A549 (cell line): ENCODE measurements at regions not wholly inside any gene's neighbourhood (a gene's known extent, or its start where the extent isn't known, plus 50 kb on each side); places are given as distances from the start of the nearest gene placed in this dataset.

ENCODE experiments used
- ATAC-seq, 2 experiments: fragments of 200-7000 bp in 1 of 2; fragments of >200 bp in 1 of 2; cut with Nextera tagmentation in 1 of 2; cut with Tn5 transposase in 1 of 2; 3 replicates each; pipeline versions ENCODE4 v1.8.0 to v1.9.1; 2018 to 2020; ENCODE audit warnings: mild to moderate bottlenecking in 1 of 2, moderate library complexity in 1 of 2
- CTCF ChIA-PET: fragments of 300-600 bp; sonication (Branson Sonifier 250); formaldehyde crosslinking; extraction: SDS; loops from one replicate; lab custom pipeline; 2021; ENCODE audit warnings: antibody characterized with exemption, inconsistent platforms; lab: Yijun Ruan, JAX
- POLR2A ChIA-PET: fragments of 350-600 bp; formaldehyde crosslinking; extraction: SDS; loops from one replicate; lab custom pipeline; 2021; ENCODE audit warnings: antibody characterized with exemption, inconsistent platforms; lab: Yijun Ruan, JAX
- DNase-seq, 2 experiments: peaks; one replicate each; pipeline versions ENCODE4 v3.0.0 to v3.0.0-alpha.2; 2011 to 2016; ENCODE audit warnings: low read depth in 1 of 2, low spot score in 1 of 2
- FAIRE-seq: peaks from 2 replicates; lab custom pipeline; 2011; peaks lifted over from hg19 to GRCh38; lab: Jason Lieb, UNC
- H3K27ac ChIP-seq, 2 experiments: fragments of >200 bp; sonication (Bioruptor Twin); formaldehyde crosslinking; 3 replicates each; pipeline ENCODE4 v1.5.1; 2016 to 2017
- H3K4me1 ChIP-seq: fragments of >200 bp; sonication (Bioruptor Twin); formaldehyde crosslinking; 3 replicates; pipeline ENCODE4 v1.6.1; 2016
- H3K4me2 ChIP-seq: fragments of >200 bp; sonication (Bioruptor Twin); formaldehyde crosslinking; 3 replicates; pipeline ENCODE4 v1.6.1; 2016
- H3K4me3 ChIP-seq: fragments of >200 bp; sonication (Bioruptor Twin); formaldehyde crosslinking; 3 replicates; pipeline ENCODE4 v1.5.1; 2016
- H3K9me3 ChIP-seq: fragments of >200 bp; sonication (Bioruptor Twin); formaldehyde crosslinking; 3 replicates; pipeline ENCODE4 v1.6.1; 2016
- CHD2 ChIP-seq: fragments of 150-350 bp; IDR thresholded peaks from 2 replicates; pipeline ENCODE4 v1.6.1; 2014; ENCODE audit warnings: low read length; ENCODE audit not compliant: partially characterized antibody
- EHMT2 ChIP-seq: fragments of 200-600 bp; sonication (generic); IDR thresholded peaks from 2 replicates; pipeline ENCODE4 v1.6.1; 2016; ENCODE audit warnings: antibody characterized with exemption, low read depth, mild to moderate bottlenecking, moderate library complexity
- FOXS1 ChIP-seq: fragments of 250-450 bp; sonication (Bioruptor Pico); IDR thresholded peaks from 2 replicates; pipeline ENCODE4 v1.5.0; 2020; ENCODE audit warnings: mild to moderate bottlenecking, moderate library complexity
- RCOR1 ChIP-seq: fragments of 150-350 bp; IDR thresholded peaks from 2 replicates; pipeline ENCODE4 v1.6.1; 2014; ENCODE audit warnings: antibody characterized with exemption, low read length, low read depth
- RFX5 ChIP-seq: fragments of 450-650 bp; IDR thresholded peaks from 2 replicates; pipeline ENCODE4 v1.7.1; 2014; ENCODE audit warnings: antibody characterized with exemption, mild to moderate bottlenecking, moderate library complexity
- SMC3 ChIP-seq: fragments of >200 bp; sonication (Bioruptor Twin); formaldehyde crosslinking; IDR thresholded peaks from 3 replicates; pipeline ENCODE4 v1.6.1; 2018; ENCODE audit warnings: inconsistent platforms
- ZC3H11A ChIP-seq: fragments of 450-650 bp; IDR thresholded peaks from 2 replicates; pipeline ENCODE4 v1.6.1; 2014; ENCODE audit warnings: antibody characterized with exemption, mild to moderate bottlenecking
- WGBS: methylation state at CpG from one replicate; pipeline ENCODE4 v1.1.6; 2017; ENCODE audit errors: missing lambda C conversion rate; 5-methylcytosine and 5-hydroxymethylcytosine counted together
- small RNA-seq, 6 experiments: library from RNA; depleted of rRNA; stranded (forward); fragments of <200 nt; gene quantifications; one replicate each; pipeline ENCODE3, GENCODE V24; 2012
- TF ChIP-seq, protein P1 (sequence below): fragments of 250-450 bp; sonication (Bioruptor Pico); IDR thresholded peaks from 2 replicates; pipeline ENCODE4 v1.5.0; 2021; ENCODE audit warnings: mild to moderate bottlenecking, moderate library complexity, borderline replicate concordance

- TF ChIP-seq RFX5 (no peak), ZC3H11A (no peak), FOXS1 (CRISPR knock-in tag) (no peak), EHMT2 (no peak)
- TF ChIP-seq, all 56 proteins: peak for 0
These were observed 55.2 kb upstream of the GYPC start (continued) for GRCh38 chr2:126600742-126601141.

- POLR2A ChIA-PET = no interaction called here
- FAIRE-seq (no peak), ATAC-seq (no peak), DNase-seq (no peak)
- TF ChIP-seq RCOR1 (no peak), SMC3 (no peak), CHD2 (no peak)
- TF ChIP-seq, protein P1, sequence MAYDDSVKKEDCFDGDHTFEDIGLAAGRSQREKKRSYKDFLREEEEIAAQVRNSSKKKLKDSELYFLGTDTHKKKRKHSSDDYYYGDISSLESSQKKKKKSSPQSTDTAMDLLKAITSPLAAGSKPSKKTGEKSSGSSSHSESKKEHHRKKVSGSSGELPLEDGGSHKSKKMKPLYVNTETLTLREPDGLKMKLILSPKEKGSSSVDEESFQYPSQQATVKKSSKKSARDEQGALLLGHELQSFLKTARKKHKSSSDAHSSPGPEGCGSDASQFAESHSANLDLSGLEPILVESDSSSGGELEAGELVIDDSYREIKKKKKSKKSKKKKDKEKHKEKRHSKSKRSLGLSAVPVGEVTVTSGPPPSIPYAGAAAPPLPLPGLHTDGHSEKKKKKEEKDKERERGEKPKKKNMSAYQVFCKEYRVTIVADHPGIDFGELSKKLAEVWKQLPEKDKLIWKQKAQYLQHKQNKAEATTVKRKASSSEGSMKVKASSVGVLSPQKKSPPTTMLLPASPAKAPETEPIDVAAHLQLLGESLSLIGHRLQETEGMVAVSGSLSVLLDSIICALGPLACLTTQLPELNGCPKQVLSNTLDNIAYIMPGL (CRISPR knock-in tag) = no peak
- H3K4me3 ChIP-seq = no peak overlapping the region
- H3K4me1 ChIP-seq = no peaks in the 10 kb centered on the region
- H3K4me2 ChIP-seq = no peak overlapping the region
- CTCF ChIA-PET = no interaction called here
- H3K27ac ChIP-seq = no peak overlapping the region
- WGBS = 2% methylated on average over 2 of the region's 2 CpGs
- H3K9me3 ChIP-seq = 0 out of 3 replicates have a peak, but pooled peaks cover 2% of the 10 kb centered on the region
These were observed 53.6 kb upstream of the GYPC start for GRCh38 chr2:126602334-126602733.

Small RNAs in the stretch of these regions (small RNA-seq; reads per million reads assigned to genes)
- gene AC097499.1 (0 reads per million in 6 experiments), gene RNU6-259P (0 reads per million in 6 experiments)
